SU-DHL-6 (cell line): ENCODE measurements at regions not wholly inside any gene's neighbourhood (a gene's known extent, or its start where the extent isn't known, plus 50 kb on each side); places are given as distances from the start of the nearest gene placed in this dataset.

ENCODE experiments used
- H2AFZ ChIP-seq: fragments of 200-600 bp; sonication (generic); 2 replicates; pipeline ENCODE4 v1.6.1; 2014; ENCODE audit warnings: low read depth, mild to moderate bottlenecking, moderate library complexity, mixed read lengths, antibody characterized with exemption, low read length; ENCODE audit not compliant: severe bottlenecking
- H3F3A ChIP-seq: fragments of 200-600 bp; shearing (Covaris generic); 2 replicates; pipeline ENCODE4 v1.6.0; 2016; ENCODE audit warnings: antibody characterized with exemption, mild to moderate bottlenecking; ENCODE audit not compliant: insufficient read depth
- H3K27ac ChIP-seq: fragments of 200-600 bp; sonication (generic); 2 replicates; pipeline ENCODE4 v1.5.1; 2016; ENCODE audit warnings: low read depth, mild to moderate bottlenecking, low read length, moderate library complexity, mixed read lengths
- H3K27me3 ChIP-seq: fragments of 200-600 bp; sonication (generic), shearing (Covaris generic); 2 replicates; pipeline ENCODE4 v1.6.0; 2014; ENCODE audit warnings: mild to moderate bottlenecking, low read length
- H3K36me3 ChIP-seq: fragments of 200-600 bp; sonication (generic); 2 replicates; pipeline ENCODE4 v1.6.1; 2014; ENCODE audit warnings: mild to moderate bottlenecking, low read length, mixed read lengths
- H3K4me2 ChIP-seq: fragments of 300-600, 200-600 bp; shearing (Covaris generic), sonication (generic); 2 replicates; pipeline ENCODE4 v1.6.0; 2014; ENCODE audit warnings: low read length, low read depth, mild to moderate bottlenecking; ENCODE audit not compliant: poor library complexity, severe bottlenecking
- H3K4me3 ChIP-seq: fragments of 200-600 bp; sonication (generic); 2 replicates; pipeline ENCODE4 v1.5.1; 2014; ENCODE audit warnings: antibody characterized with exemption, low read length, mild to moderate bottlenecking, mixed read lengths; ENCODE audit not compliant: insufficient read depth, poor library complexity, severe bottlenecking
- H3K79me2 ChIP-seq: fragments of 200-600 bp; sonication (generic); 2 replicates; pipeline ENCODE4 v1.6.1; 2014; ENCODE audit warnings: mild to moderate bottlenecking, low read length, moderate library complexity; ENCODE audit not compliant: insufficient read depth
- H3K9ac ChIP-seq: fragments of 200-600 bp; sonication (generic); 2 replicates; pipeline ENCODE4 v1.7.0; 2014; ENCODE audit warnings: mild to moderate bottlenecking, low read length
- H3K9me2 ChIP-seq: fragments of 200-600 bp; sonication (generic); replicated peaks from 2 replicates; pipeline ENCODE4 v1.6.1; 2014; ENCODE audit warnings: low read length; ENCODE audit not compliant: insufficient read depth
- H3K9me3 ChIP-seq: fragments of 200-600 bp; sonication (generic); 2 replicates; pipeline ENCODE4 v1.6.1; 2014; ENCODE audit warnings: low read length, mixed read lengths; ENCODE audit not compliant: insufficient read depth
- H4K20me1 ChIP-seq: fragments of 200-600 bp; sonication (generic); 2 replicates; pipeline ENCODE4 v1.6.1; 2014; ENCODE audit warnings: low read depth, mild to moderate bottlenecking, antibody characterized with exemption, low read length, moderate library complexity, mixed read lengths
- CTCF ChIP-seq: fragments of 200-600 bp; sonication (generic); IDR thresholded peaks from one replicate; pipeline ENCODE4 v1.5.1; 2017; ENCODE audit warnings: antibody characterized with exemption, mild to moderate bottlenecking, low read length, moderate library complexity; ENCODE audit not compliant: insufficient read depth, poor library complexity, severe bottlenecking
- EZH2phosphoT487 ChIP-seq: fragments of 200-600 bp; sonication (generic), shearing (Covaris generic); conservative IDR thresholded peaks from 2 replicates; pipeline ENCODE4 v1.6.1; 2018; ENCODE audit warnings: mild to moderate bottlenecking, antibody characterized with exemption, low read length, moderate library complexity, mixed read lengths

- H3K79me2 ChIP-seq, result no peaks in the 10 kb centered on the region
- H3K9me2 ChIP-seq, result no peaks in the 10 kb centered on the region
- no peaks in the 10 kb centered on the region for H4K20me1 ChIP-seq
- no peaks in the 10 kb centered on the region for H3K27me3 ChIP-seq
- TF ChIP-seq EZH2phosphoT487 (no peak), CTCF (no peak)
- no peak overlapping the region for H3K9ac ChIP-seq
- no peaks in the 10 kb centered on the region for H3K36me3 ChIP-seq
- H3K27ac ChIP-seq, result no peak overlapping the region
- no peaks in the 10 kb centered on the region for H3K9me3 ChIP-seq
- H3K4me3 ChIP-seq, result no peak overlapping the region
- H3F3A ChIP-seq, result no peaks in the 10 kb centered on the region
- no peak overlapping the region for H3K4me2 ChIP-seq
- no peak overlapping the region for H2AFZ ChIP-seq
These were observed 118.9 kb upstream of the USP9X start for GRCh38 chrX:40966213-40966820.

GRCh38 chrX:40968180-40968579 is 117.1 kb upstream of the USP9X start:
- no peak overlapping the region for H3K4me2 ChIP-seq
- H3K27ac ChIP-seq, result no peak overlapping the region
- H3K9me3 ChIP-seq, result no peaks in the 10 kb centered on the region
- H3K9ac ChIP-seq, result no peak overlapping the region
- H2AFZ ChIP-seq, result no peak overlapping the region
- no peak overlapping the region for H3K4me3 ChIP-seq
- no peaks in the 10 kb centered on the region for H3K9me2 ChIP-seq
- no peaks in the 10 kb centered on the region for H3K27me3 ChIP-seq
- no peaks in the 10 kb centered on the region for H3F3A ChIP-seq
- no peaks in the 10 kb centered on the region for H3K36me3 ChIP-seq
- no peaks in the 10 kb centered on the region for H4K20me1 ChIP-seq
- TF ChIP-seq CTCF (no peak), EZH2phosphoT487 (no peak)
- H3K79me2 ChIP-seq, result no peaks in the 10 kb centered on the region

GRCh38 chrX:40971736-40972135 is 113.5 kb upstream of the USP9X start:
- Histone ChIP-seq H3K79me2 (no peaks in the 10 kb centered on the region), H3K27ac (no peak overlapping the region), H3F3A (no peaks in the 10 kb centered on the region), H2AFZ (no peak overlapping the region), H3K36me3 (no peaks in the 10 kb centered on the region), H4K20me1 (no peaks in the 10 kb centered on the region), H3K9me2 (no peaks in the 10 kb centered on the region), H3K4me2 (no peak overlapping the region), H3K9ac (no peak overlapping the region), H3K9me3 (no peaks in the 10 kb centered on the region), H3K27me3 (no peaks in the 10 kb centered on the region), H3K4me3 (no peak overlapping the region)
- TF ChIP-seq CTCF (no peak), EZH2phosphoT487 (no peak)

GRCh38 chrX:40973619-40974018 is 111.6 kb upstream of the USP9X start:
- H2AFZ ChIP-seq, result no peak overlapping the region
- H3F3A ChIP-seq, result no peaks in the 10 kb centered on the region
- no peak overlapping the region for H3K27ac ChIP-seq
- no peaks in the 10 kb centered on the region for H4K20me1 ChIP-seq
- H3K9ac ChIP-seq, result no peak overlapping the region
- H3K9me2 ChIP-seq, result no peaks in the 10 kb centered on the region
- no peak overlapping the region for H3K4me3 ChIP-seq
- H3K36me3 ChIP-seq, result no peaks in the 10 kb centered on the region
- H3K9me3 ChIP-seq, result no peaks in the 10 kb centered on the region
- H3K79me2 ChIP-seq, result no peaks in the 10 kb centered on the region
- TF ChIP-seq EZH2phosphoT487 (no peak), CTCF (no peak)
- H3K4me2 ChIP-seq, result no peak overlapping the region
- H3K27me3 ChIP-seq, result no peaks in the 10 kb centered on the region
